ENCODE measurements at regions not wholly inside any gene's neighbourhood (a gene's known extent, or its start where the extent isn't known, plus 50 kb on each side); places are given as distances from the start of the nearest gene placed in this dataset.

- TF ChIP-seq GATA2 (IDR thresholded peaks at IDR 0.05; ENCODE audit: low read depth, low read length) (no peak), GATA3 (IDR thresholded peaks at IDR 0.05; ENCODE audit: low read depth, low read length) (no peak)
Observed at GRCh38 chr4:33448948-33449347, 2728.8 kb downstream of the PCDH7 start.

Measured in SH-SY5Y (cell line).